HFFc6 (cell line): ENCODE measurements at regions not wholly inside any gene's neighbourhood (a gene's known extent, or its start where the extent isn't known, plus 50 kb on each side); places are given as distances from the start of the nearest gene placed in this dataset.

Experiments
- DNase-seq: peaks from one replicate; pipeline ENCODE4 v3.0.0-alpha.2; 2018
- H3K27ac Mint-ChIP-seq: 2 replicates; pipeline ENCODE4 v1.8.0; 2020; ENCODE audit warnings: mild to moderate bottlenecking, mixed read lengths
- H3K27me3 Mint-ChIP-seq: 2 replicates; pipeline ENCODE4 v1.8.0; 2021; ENCODE audit warnings: mild to moderate bottlenecking, moderate library complexity, mixed read lengths; ENCODE audit not compliant: insufficient read depth
- H3K36me3 Mint-ChIP-seq: 2 replicates; pipeline ENCODE4 v1.8.0; 2021; ENCODE audit warnings: low read depth, mixed read lengths
- H3K4me1 Mint-ChIP-seq: 2 replicates; pipeline ENCODE4 v1.8.0; 2020; ENCODE audit warnings: low read depth, mixed read lengths
- H3K4me3 Mint-ChIP-seq: 2 replicates; pipeline ENCODE4 v1.8.0; 2020; ENCODE audit warnings: mild to moderate bottlenecking, moderate library complexity, mixed read lengths
- H3K9me3 Mint-ChIP-seq: 2 replicates; pipeline ENCODE4 v1.8.0; 2020; ENCODE audit warnings: mild to moderate bottlenecking, mixed read lengths
- CTCF ChIP-seq: fragments of 200-600 bp; sonication (generic); IDR thresholded peaks from 2 replicates; pipeline ENCODE4 v1.5.0; 2021; ENCODE audit warnings: antibody characterized with exemption, mild to moderate bottlenecking

GRCh38 chr1:60345049-60345448 lies 271.5 kb upstream of the C1orf87 start:
- Mint-ChIP-seq H3K4me1 (no peaks in the 10 kb centered on the region), H3K27ac (no peak overlapping the region), H3K4me3 (no peak overlapping the region), H3K27me3 (no peaks in the 10 kb centered on the region), H3K36me3 (no peaks in the 10 kb centered on the region; the same call in 1 of the 2 replicates), H3K9me3 (peaks cover 21% of the 10 kb centered on the region)
- DNase-seq: no peak
- TF ChIP-seq CTCF: no peak

- Mint-ChIP-seq H3K4me3 (no peak overlapping the region), H3K4me1 (no peaks in the 10 kb centered on the region), H3K36me3 (no peaks in the 10 kb centered on the region; the same call in 1 of the 2 replicates), H3K27ac (no peak overlapping the region), H3K27me3 (no peaks in the 10 kb centered on the region), H3K9me3 (peaks cover 21% of the 10 kb centered on the region)
- TF ChIP-seq CTCF: no peak
- no peak for DNase-seq
Observed at GRCh38 chr1:60343736-60344135, 270.2 kb upstream of the C1orf87 start.

GRCh38 chr1:60342569-60342968 lies 269.0 kb upstream of the C1orf87 start:
- DNase-seq: no peak
- TF ChIP-seq CTCF: no peak

GRCh38 chr1:60341274-60341673 lies 267.7 kb upstream of the C1orf87 start:
- Mint-ChIP-seq H3K9me3 (peaks cover 11% of the 10 kb centered on the region), H3K27ac (no peak overlapping the region), H3K4me1 (no peaks in the 10 kb centered on the region), H3K27me3 (no peaks in the 10 kb centered on the region), H3K36me3 (no peaks in the 10 kb centered on the region), H3K4me3 (no peak overlapping the region)
- TF ChIP-seq CTCF: no peak
- DNase-seq: no peak

More at GRCh38 chr1:60342569-60342968, 269.0 kb upstream of the C1orf87 start:
- no peak overlapping the region for H3K4me3 Mint-ChIP-seq
- no peak overlapping the region for H3K27ac Mint-ChIP-seq
- H3K36me3 Mint-ChIP-seq: no peaks in the 10 kb centered on the region; the same call in 1 of the 2 replicates
- H3K9me3 Mint-ChIP-seq: peaks cover 20% of the 10 kb centered on the region
- no peaks in the 10 kb centered on the region for H3K27me3 Mint-ChIP-seq
- H3K4me1 Mint-ChIP-seq: no peaks in the 10 kb centered on the region

GRCh38 chr1:60331647-60332046 lies 258.1 kb upstream of the C1orf87 start:
- Mint-ChIP-seq H3K36me3 (no peaks in the 10 kb centered on the region), H3K4me1 (no peaks in the 10 kb centered on the region), H3K27ac (no peak overlapping the region), H3K9me3 (peaks cover 21% of the 10 kb centered on the region; the same call in 1 of the 2 replicates), H3K4me3 (no peak overlapping the region), H3K27me3 (no peaks in the 10 kb centered on the region)
- DNase-seq: no peak
- no peak for TF ChIP-seq CTCF

GRCh38 chr1:60329651-60330050 lies 256.1 kb upstream of the C1orf87 start:
- no peaks in the 10 kb centered on the region for H3K4me1 Mint-ChIP-seq
- H3K9me3 Mint-ChIP-seq: peaks cover 31% of the 10 kb centered on the region; the same call in 1 of the 2 replicates
- H3K27ac Mint-ChIP-seq: no peak overlapping the region
- TF ChIP-seq CTCF: no peak
- H3K4me3 Mint-ChIP-seq: no peak overlapping the region
- no peaks in the 10 kb centered on the region for H3K36me3 Mint-ChIP-seq
- DNase-seq: no peak
- no peaks in the 10 kb centered on the region for H3K27me3 Mint-ChIP-seq
